NCI-H510A treated with DMSO at 0.1 percent for 48 hours (cell line): ENCODE measurements at regions not wholly inside any gene's neighbourhood (a gene's known extent, or its start where the extent isn't known, plus 50 kb on each side); places are given as distances from the start of the nearest gene placed in this dataset.
"Not testable (repeated sequence)": the region's sequence is repeated elsewhere in the genome, so short reads cannot be mapped to it uniquely, and the experiment has no call there.

Experiments used
- DNase-seq: peaks from one replicate; lab custom pipeline; 2025; lab: John Stamatoyannopoulos, UW

GRCh38 chr6:112459758-112460304, 112.7 kb downstream of the RFPL4B start:
- no peak for DNase-seq

- DNase-seq: no peak
Measured at GRCh38 chr6:112464901-112465665, 118.0 kb downstream of the RFPL4B start.

- DNase-seq: no peak
Measured at GRCh38 chr6:112466373-112467151, 119.4 kb downstream of the RFPL4B start.

- no peak for DNase-seq
Measured at GRCh38 chr6:112468359-112468758, 121.2 kb downstream of the RFPL4B start.

- no peak for DNase-seq
Measured at GRCh38 chr6:112469306-112469705, 122.2 kb downstream of the RFPL4B start.

- DNase-seq: no peak
Measured at GRCh38 chr6:112470376-112470775, 123.2 kb downstream of the RFPL4B start.

GRCh38 chr6:112470950-112471349, 123.8 kb downstream of the RFPL4B start:
- peak; percentile 1 for DNase-seq

GRCh38 chr6:112475083-112475482, 128.0 kb downstream of the RFPL4B start:
- no peak for DNase-seq

- no peak for DNase-seq
Measured at GRCh38 chr6:112477125-112477524, 130.0 kb downstream of the RFPL4B start.

GRCh38 chr6:112478036-112478435, 130.9 kb downstream of the RFPL4B start:
- DNase-seq: no peak

- DNase-seq: not testable (repeated sequence)
Measured at GRCh38 chr6:112479975-112480374, 132.8 kb downstream of the RFPL4B start.

GRCh38 chr6:112480553-112480952, 133.4 kb downstream of the RFPL4B start:
- no peak for DNase-seq

GRCh38 chr6:112481211-112481610, 134.1 kb downstream of the RFPL4B start:
- DNase-seq: no peak

GRCh38 chr6:112482373-112482772, 135.2 kb downstream of the RFPL4B start:
- no peak for DNase-seq

GRCh38 chr6:112485120-112485826, 138.1 kb downstream of the RFPL4B start:
- DNase-seq: no peak

- no peak for DNase-seq
Measured at GRCh38 chr6:112485827-112486212, 138.7 kb downstream of the RFPL4B start.

GRCh38 chr6:112486454-112486853, 139.3 kb downstream of the RFPL4B start:
- no peak for DNase-seq

GRCh38 chr6:112488238-112488637, 141.1 kb downstream of the RFPL4B start:
- DNase-seq: no peak

- no peak for DNase-seq
Measured at GRCh38 chr6:112501705-112502104, 154.6 kb downstream of the RFPL4B start.

GRCh38 chr6:112502351-112503090, 155.4 kb downstream of the RFPL4B start:
- DNase-seq: no peak

- no peak for DNase-seq
Measured at GRCh38 chr6:112503091-112503596, 156.0 kb downstream of the RFPL4B start.
